Neural progenitor cell (in vitro differentiated cells): ENCODE measurements at regions not wholly inside any gene's neighbourhood (a gene's known extent, or its start where the extent isn't known, plus 50 kb on each side); places are given as distances from the start of the nearest gene placed in this dataset.

Experiments used
- CTCF ChIP-seq: fragments of 200-600 bp; sonication (generic); IDR thresholded peaks from 2 replicates; pipeline ENCODE4 v1.5.1; 2017; ENCODE audit warnings: antibody characterized with exemption, mild to moderate bottlenecking
- EZH2 ChIP-seq: fragments of 200-600 bp; sonication (generic); IDR thresholded peaks from 2 replicates; pipeline ENCODE4 v1.6.1; 2017; ENCODE audit warnings: antibody characterized with exemption, mild to moderate bottlenecking, moderate library complexity

- TF ChIP-seq CTCF (no peak), EZH2 (no peak)
Observed at GRCh38 chr10:121291823-121292222, 306.4 kb downstream of the FGFR2 start.
